H1 (cell line): ENCODE measurements at regions not wholly inside any gene's neighbourhood (a gene's known extent, or its start where the extent isn't known, plus 50 kb on each side); places are given as distances from the start of the nearest gene placed in this dataset.
"Not testable (repeated sequence)": the region's sequence is repeated elsewhere in the genome, so short reads cannot be mapped to it uniquely, and the experiment has no call there.

Source experiments
- CTCF ChIA-PET: fragments of 300-600 bp; sonication (Branson Sonifier 250); formaldehyde crosslinking; loops from one replicate; lab custom pipeline; 2021; ENCODE audit not compliant: partially characterized antibody; lab: Charles Lee
- POLR2A ChIA-PET: fragments of 300-600 bp; sonication (Branson Sonifier 250); formaldehyde crosslinking; loops from one replicate; lab custom pipeline; 2021; ENCODE audit warnings: inconsistent platforms; ENCODE audit not compliant: partially characterized antibody; lab: Charles Lee
- DNase-seq, 2 experiments: peaks; one replicate each; pipeline versions ENCODE4 v3.0.0 to v3.0.0-alpha.2; 2010 to 2022; ENCODE audit warnings: low spot score in 2 of 2, low read depth in 1 of 2, mixed read lengths in 1 of 2
- FAIRE-seq: peaks from 2 replicates; lab custom pipeline; 2011; peaks lifted over from hg19 to GRCh38; lab: Jason Lieb, UNC
- H2AFZ ChIP-seq: 2 replicates; pipeline ENCODE4 v1.8.1; 2012; ENCODE audit warnings: low read length, inconsistent platforms
- H2AK5ac ChIP-seq: 2 replicates; pipeline ENCODE4 v1.6.1; 2013; ENCODE audit warnings: low read depth, low read length
- H2BK120ac ChIP-seq: replicated peaks from 2 replicates; pipeline ENCODE3; 2013; ENCODE audit warnings: low read depth, low read length, inconsistent platforms
- H2BK12ac ChIP-seq: 2 replicates; pipeline ENCODE4 v1.6.1; 2013; ENCODE audit warnings: low read depth, low read length
- H2BK15ac ChIP-seq: 2 replicates; pipeline ENCODE4 v1.6.1; 2013; ENCODE audit warnings: low read length
- H2BK20ac ChIP-seq: 2 replicates; pipeline ENCODE4 v1.6.1; 2013; ENCODE audit warnings: low read length
- H2BK5ac ChIP-seq: 2 replicates; pipeline ENCODE4 v1.6.1; 2013; ENCODE audit warnings: low read depth, low read length
- H3K14ac ChIP-seq: 2 replicates; pipeline ENCODE4 v1.6.1; 2013; ENCODE audit warnings: inconsistent platforms; ENCODE audit not compliant: insufficient read length
- H3K18ac ChIP-seq: 2 replicates; pipeline ENCODE4 v1.6.1; 2013; ENCODE audit warnings: low read length; ENCODE audit errors: extremely low read depth
- H3K23ac ChIP-seq: 2 replicates; pipeline ENCODE4 v1.6.1; 2013; ENCODE audit warnings: inconsistent platforms; ENCODE audit not compliant: insufficient read length
- H3K23me2 ChIP-seq: 2 replicates; pipeline ENCODE4 v1.6.1; 2013; ENCODE audit warnings: low read depth, low read length
- H3K27ac ChIP-seq: 2 replicates; pipeline ENCODE4 v1.6.1; 2011; ENCODE audit warnings: low read depth, low read length, inconsistent platforms
- H3K27me3 ChIP-seq, 4 experiments: replicated peaks in 1 of 4; 1 replicate in 1 of 4; 2 replicates in 3 of 4; pipeline versions ENCODE4 v1.6.1 to v1.8.1; 2011 to 2013; ENCODE audit warnings: low read length in 3 of 4, mild to moderate bottlenecking in 3 of 4, inconsistent platforms in 2 of 4, mixed read lengths in 2 of 4, moderate library complexity in 1 of 4; ENCODE audit not compliant: control insufficient read depth in 3 of 4, insufficient read depth in 3 of 4; ENCODE audit errors: extremely low read depth in 1 of 4
- H3K36me3 ChIP-seq, 4 experiments: 2 replicates each; pipeline versions ENCODE4 v1.6.1 to v1.8.1; 2011 to 2013; ENCODE audit warnings: mild to moderate bottlenecking in 4 of 4, low read length in 3 of 4, moderate library complexity in 2 of 4, control low read depth in 1 of 4, inconsistent platforms in 1 of 4; ENCODE audit not compliant: insufficient read depth in 4 of 4, control insufficient read depth in 2 of 4
- H3K4ac ChIP-seq: replicated peaks from 2 replicates; pipeline ENCODE3; 2013; ENCODE audit warnings: low read length, low read depth, mixed read lengths, inconsistent platforms; ENCODE audit not compliant: insufficient read length
- H3K4me1 ChIP-seq, 4 experiments: replicated peaks in 1 of 4; 1 replicate in 1 of 4; 2 replicates in 3 of 4; pipeline versions ENCODE4 v1.6.1 to v1.8.1; 2011 to 2013; ENCODE audit warnings: low read length in 3 of 4, inconsistent platforms in 2 of 4, mixed read lengths in 1 of 4; ENCODE audit not compliant: insufficient read depth in 4 of 4, control insufficient read depth in 3 of 4
- H3K4me2 ChIP-seq, 2 experiments: 2 replicates each; pipeline versions ENCODE4 v1.6.1 to v1.8.1; 2011 to 2013; ENCODE audit warnings: low read depth in 2 of 2, low read length in 2 of 2, control low read depth in 1 of 2, inconsistent platforms in 1 of 2, mild to moderate bottlenecking in 1 of 2; ENCODE audit not compliant: insufficient read depth in 1 of 2
- H3K4me3 ChIP-seq, 4 experiments: fragments of 200-600, 300-600 bp in 1 of 4; sonication (generic), shearing (Covaris generic), sonication (Bioruptor Twin) in 1 of 4; 2 replicates each; pipeline versions ENCODE4 v1.5.1 to v1.8.1; 2011 to 2016; ENCODE audit warnings: low read length in 4 of 4, low read depth in 3 of 4, control low read depth in 2 of 4, inconsistent platforms in 2 of 4, mild to moderate bottlenecking in 2 of 4, mixed read lengths in 1 of 4, moderate library complexity in 1 of 4; ENCODE audit not compliant: insufficient read depth in 2 of 4; ENCODE audit errors: extremely low read depth in 1 of 4
- H3K56ac ChIP-seq: replicated peaks from 2 replicates; pipeline ENCODE3; 2013; ENCODE audit warnings: low read depth, mild to moderate bottlenecking, mixed read lengths, low read length, inconsistent platforms; ENCODE audit not compliant: insufficient read length
- H3K79me1 ChIP-seq: 2 replicates; pipeline ENCODE4 v1.6.1; 2013; ENCODE audit warnings: low read depth, low read length, control low read depth
- H3K79me2 ChIP-seq, 2 experiments: 2 replicates each; pipeline versions ENCODE4 v1.6.1 to v1.8.1; 2012 to 2013; ENCODE audit warnings: low read length in 2 of 2, mild to moderate bottlenecking in 2 of 2, inconsistent platforms in 1 of 2; ENCODE audit not compliant: insufficient read depth in 2 of 2, control insufficient read depth in 1 of 2
- H3K9ac ChIP-seq, 4 experiments: replicated peaks in 1 of 4; 1 replicate in 1 of 4; 2 replicates in 3 of 4; pipeline versions ENCODE4 v1.6.1 to v1.8.1; 2011 to 2013; ENCODE audit warnings: low read depth in 3 of 4, low read length in 3 of 4, control low read depth in 2 of 4, mild to moderate bottlenecking in 2 of 4, moderate library complexity in 2 of 4, inconsistent platforms in 1 of 4; ENCODE audit errors: extremely low read depth in 1 of 4
- H3K9me3 ChIP-seq, 2 experiments: 2 replicates each; pipeline versions ENCODE4 v1.6.1 to v1.8.1; 2012 to 2013; ENCODE audit warnings: mild to moderate bottlenecking in 2 of 2, moderate library complexity in 2 of 2, control low read depth in 1 of 2, inconsistent platforms in 1 of 2, low read depth in 1 of 2, low read length in 1 of 2, mixed read lengths in 1 of 2; ENCODE audit not compliant: insufficient read depth in 2 of 2
- H4K20me1 ChIP-seq, 2 experiments: replicated peaks in 1 of 2; 2 replicates each; pipeline versions ENCODE3 to v1.8.1; 2011 to 2013; ENCODE audit warnings: inconsistent platforms in 2 of 2, low read length in 2 of 2, mild to moderate bottlenecking in 1 of 2; ENCODE audit not compliant: insufficient read depth in 2 of 2, control insufficient read depth in 1 of 2
- H4K5ac ChIP-seq: 2 replicates; pipeline ENCODE4 v1.6.1; 2013; ENCODE audit warnings: low read length, low read depth, mixed read lengths, inconsistent platforms; ENCODE audit not compliant: insufficient read length
- H4K8ac ChIP-seq: 2 replicates; pipeline ENCODE4 v1.8.0; 2013; ENCODE audit warnings: mild to moderate bottlenecking, moderate library complexity, low read length, inconsistent platforms; ENCODE audit not compliant: insufficient read depth; ENCODE audit errors: extremely low read depth
- H4K91ac ChIP-seq: replicated peaks from 2 replicates; pipeline ENCODE3; 2013; ENCODE audit warnings: low read length, mixed read lengths, inconsistent platforms; ENCODE audit not compliant: insufficient read length
- RAD21 ChIP-seq, 2 experiments: IDR thresholded peaks in 1 of 2; conservative IDR thresholded peaks in 1 of 2; 2 replicates each; pipeline ENCODE4 v1.6.1; 2011; ENCODE audit warnings: low read depth in 2 of 2, low read length in 2 of 2, improper control_type of control experiment in 1 of 2, inconsistent platforms in 1 of 2, mild to moderate bottlenecking in 1 of 2, moderate library complexity in 1 of 2
- WGBS, 2 experiments: shearing (Covaris generic) in 1 of 2; methylation state at CpG; one replicate each; pipeline versions ENCODE4 v1.1.6 to v1.1.7; 2013 to 2015; ENCODE audit warnings: low lambda C conversion rate in 2 of 2, mixed read lengths in 2 of 2, inconsistent platforms in 1 of 2, low coverage in 1 of 2, missing lambda C conversion rate in 1 of 2; ENCODE audit not compliant: insufficient replicate concordance in 2 of 2, insufficient coverage in 1 of 2, insufficient read length in 1 of 2; ENCODE audit errors: extremely low coverage in 1 of 2, missing lambda C conversion rate in 1 of 2; 5-methylcytosine and 5-hydroxymethylcytosine counted together

- no peak for TF ChIP-seq RAD21 (IDR thresholded peaks at IDR 0.05 in 1 of 2, conservative IDR thresholded peaks at IDR 0.05 in 1 of 2; ENCODE audit: low read depth in 2 of 2, low read length in 2 of 2)
Observed at GRCh38 chr4:123183308-123183707, 213.3 kb upstream of the SPRY1 start (continued).

GRCh38 chr4:123183754-123184153 is 212.8 kb upstream of the SPRY1 start:
- H3K23ac ChIP-seq, H3K4me1 ChIP-seq, H3K56ac ChIP-seq, H3K79me2 ChIP-seq, H2BK5ac ChIP-seq, H2AK5ac ChIP-seq, H3K4me2 ChIP-seq, H3K4ac ChIP-seq, POLR2A ChIA-PET, H2BK12ac ChIP-seq, H2BK15ac ChIP-seq, H2BK20ac ChIP-seq, H4K8ac ChIP-seq, H4K91ac ChIP-seq, H4K20me1 ChIP-seq, H3K27ac ChIP-seq, DNase-seq, H2AFZ ChIP-seq, H3K18ac ChIP-seq, H2BK120ac ChIP-seq, H3K4me3 ChIP-seq, H3K36me3 ChIP-seq, H3K14ac ChIP-seq, FAIRE-seq, H3K23me2 ChIP-seq, H3K27me3 ChIP-seq, H3K79me1 ChIP-seq, H4K5ac ChIP-seq, H3K9ac ChIP-seq, H3K9me3 ChIP-seq: not testable (repeated sequence)
- WGBS, 2 experiments: 96% methylated on average over 2 of the region's 2 CpGs; no CpG with 5 or more reads in 1 of the 2 experiments
- CTCF ChIA-PET: interaction anchor here (1.2 kb wide), 2 partner anchors 22 to 36 kb away, joined by 3 to 4 read pairs; no protein-coding TSS in a partner anchor
